CD4-positive, alpha-beta T cell (primary cell): ENCODE measurements at regions not wholly inside any gene's neighbourhood (a gene's known extent, or its start where the extent isn't known, plus 50 kb on each side); places are given as distances from the start of the nearest gene placed in this dataset.

Source experiments
- ATAC-seq: fragments of 200-7000 bp; cut with Tn5 transposase; one replicate; pipeline ENCODE4 v1.10.0; 2022; ENCODE audit warnings: mild to moderate bottlenecking; ENCODE audit not compliant: poor library complexity
- CTCF ChIA-PET: fragments of 350-600 bp; sonication (Branson Sonifier 250); formaldehyde crosslinking; loops from one replicate; lab custom pipeline; 2021; ENCODE audit warnings: antibody characterized with exemption, inconsistent platforms; lab: Charles Lee
- POLR2A ChIA-PET: fragments of 350-600 bp; sonication (Branson Sonifier 250); formaldehyde crosslinking; loops from one replicate; lab custom pipeline; 2021; ENCODE audit warnings: antibody characterized with exemption, inconsistent platforms; lab: Charles Lee
- DNase-seq, 14 experiments: peaks; one replicate each; pipeline ENCODE4 v3.0.0-alpha.2; 2013 to 2020; ENCODE audit warnings: mixed read lengths in 2 of 14
- H3K27ac ChIP-seq, 2 donors: one replicate each; pipeline versions ENCODE4 v1.5.1 to v1.7.0; 2013; ENCODE audit warnings: low read length in 2 of 2, low read depth in 1 of 2, mild to moderate bottlenecking in 1 of 2
- H3K27me3 ChIP-seq, 2 experiments: 1 replicate in 1 of 2; 2 replicates in 1 of 2; pipeline versions ENCODE4 v1.6.1 to v1.7.0; 2013; ENCODE audit warnings: low read length in 2 of 2, control low read depth in 1 of 2, mild to moderate bottlenecking in 1 of 2, moderate library complexity in 1 of 2; ENCODE audit not compliant: insufficient read depth in 2 of 2, control insufficient read depth in 1 of 2
- H3K36me3 ChIP-seq: one replicate; pipeline ENCODE4 v1.6.1; 2013; ENCODE audit warnings: low read length, control low read depth; ENCODE audit not compliant: insufficient read depth
- H3K4me1 ChIP-seq: one replicate; pipeline ENCODE4 v1.6.1; 2013; ENCODE audit warnings: low read length, control low read depth; ENCODE audit not compliant: insufficient read depth
- H3K4me3 ChIP-seq: one replicate; pipeline ENCODE4 v1.5.1; 2013; ENCODE audit warnings: mild to moderate bottlenecking, low read length, moderate library complexity
- H3K9me3 ChIP-seq, 2 experiments: 1 replicate in 1 of 2; 2 replicates in 1 of 2; pipeline versions ENCODE4 v1.6.1 to v1.7.0; 2013; ENCODE audit warnings: low read length in 2 of 2, mild to moderate bottlenecking in 2 of 2, control low read depth in 1 of 2, moderate library complexity in 1 of 2; ENCODE audit not compliant: control insufficient read depth in 1 of 2, insufficient read depth in 1 of 2
- H3K27ac Mint-ChIP-seq: one replicate; pipeline ENCODE4 v1.8.0; 2020; ENCODE audit warnings: mixed read lengths
- H3K27me3 Mint-ChIP-seq: one replicate; pipeline ENCODE4 v1.8.0; 2021; ENCODE audit warnings: mixed read lengths
- H3K36me3 Mint-ChIP-seq: one replicate; pipeline ENCODE4 v1.8.0; 2021; ENCODE audit warnings: low read depth, mixed read lengths
- H3K4me1 Mint-ChIP-seq: one replicate; pipeline ENCODE4 v1.8.0; 2021; ENCODE audit warnings: low read depth, mixed read lengths
- H3K4me3 Mint-ChIP-seq: one replicate; pipeline ENCODE4 v1.8.0; 2020; ENCODE audit warnings: mild to moderate bottlenecking, mixed read lengths
- H3K9me3 Mint-ChIP-seq: one replicate; pipeline ENCODE4 v1.8.0; 2020; ENCODE audit warnings: mixed read lengths
- CTCF ChIP-seq: fragments of 200-600 bp; IDR thresholded peaks from one replicate; pipeline ENCODE4 v1.8.0; 2022; ENCODE audit warnings: antibody characterized with exemption, mild to moderate bottlenecking
- intact Hi-C, 2 experiments: fragments of 100-400 bp; cut with DNase I in 1 of 2; cut with micrococcal nuclease in 1 of 2; formaldehyde crosslinking; loops; one replicate each; pipeline versions ENCODE4 v1.15.1 to v1.9.0; 2023 to 2025; cut with DNase I, micrococcal nuclease

GRCh38 chr2:8355102-8355859 lies 326.6 kb upstream of the ID2 start:
- POLR2A ChIA-PET, result no interaction called here
- Histone ChIP-seq H3K4me3 (no peak overlapping the region), H3K9me3 (peaks cover 0 to 4% of the 10 kb centered on the region in 2 experiments), H3K27me3 (no peaks in the 10 kb centered on the region), H3K27ac (no peak overlapping the region), H3K36me3 (no peaks in the 10 kb centered on the region), H3K4me1 (peaks cover 4% of the 10 kb centered on the region)
- Mint-ChIP-seq H3K27ac (no peak overlapping the region), H3K36me3 (no peaks in the 10 kb centered on the region), H3K4me3 (no peak overlapping the region), H3K9me3 (no peaks in the 10 kb centered on the region), H3K4me1 (no peaks in the 10 kb centered on the region), H3K27me3 (no peaks in the 10 kb centered on the region)
- DNase-seq (no peak), ATAC-seq (no peak)
- CTCF ChIA-PET, result no interaction called here
- intact Hi-C loops, result no loop called here
- no peak for TF ChIP-seq CTCF

DNA sequence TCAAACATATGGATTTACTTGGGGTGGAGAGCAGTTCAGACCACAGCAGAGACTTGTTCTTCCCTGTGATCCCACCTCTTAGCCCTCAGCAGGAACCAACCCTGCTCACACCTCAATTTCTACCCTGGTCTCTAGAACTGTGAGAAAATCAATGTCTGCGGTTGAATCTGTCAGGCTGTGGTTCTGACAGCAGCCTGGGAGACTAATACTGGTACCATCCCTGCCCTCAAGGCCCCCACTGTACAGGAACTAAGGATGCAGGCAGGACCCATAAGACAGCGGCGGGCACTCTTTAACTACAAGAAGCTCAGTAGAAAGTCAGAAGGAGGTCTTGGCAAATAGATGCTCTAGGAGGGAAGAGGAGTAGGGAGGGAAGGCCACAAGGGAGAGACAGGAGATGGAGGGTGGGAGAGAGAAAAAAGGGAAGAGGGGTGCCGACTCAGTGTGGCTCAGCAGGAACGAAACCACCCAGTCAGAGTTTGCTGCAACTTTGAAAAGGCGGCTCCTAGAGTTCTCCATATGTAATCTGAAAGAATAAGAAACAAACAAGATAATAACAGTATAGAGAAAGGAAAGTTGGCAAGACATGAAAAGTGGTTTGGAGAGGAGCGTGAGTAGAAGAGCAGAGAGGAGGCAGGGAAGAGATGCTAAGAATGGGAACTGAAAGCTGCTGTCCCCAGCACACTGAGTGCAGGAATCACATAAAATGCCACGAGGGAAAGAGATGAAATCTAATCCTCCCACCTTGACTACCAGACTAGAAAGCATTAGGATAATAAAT lies 323.9 kb upstream of the ID2 start:
- ChIA-PET POLR2A (no interaction called here), CTCF (no interaction called here)
- no peaks in the 10 kb centered on the region for H3K27me3 Mint-ChIP-seq
- DNase-seq (peak in 1 of 14 experiments; percentile 18), ATAC-seq (no peak)
- H3K27ac Mint-ChIP-seq, result no peak overlapping the region
- no peaks in the 10 kb centered on the region for H3K9me3 Mint-ChIP-seq
- no peak for TF ChIP-seq CTCF
- H3K36me3 ChIP-seq, result no peaks in the 10 kb centered on the region
- H3K9me3 ChIP-seq, result peaks cover 0 to 4% of the 10 kb centered on the region in 2 experiments
- no peaks in the 10 kb centered on the region for H3K27me3 ChIP-seq
- no peak overlapping the region for H3K27ac ChIP-seq
- no peak overlapping the region for H3K4me3 Mint-ChIP-seq
- intact Hi-C loops, result no loop called here
- no peaks in the 10 kb centered on the region for H3K4me1 Mint-ChIP-seq
- no peak overlapping the region for H3K4me3 ChIP-seq
- peaks cover 4% of the 10 kb centered on the region for H3K4me1 ChIP-seq
- H3K36me3 Mint-ChIP-seq, result no peaks in the 10 kb centered on the region

DNA sequence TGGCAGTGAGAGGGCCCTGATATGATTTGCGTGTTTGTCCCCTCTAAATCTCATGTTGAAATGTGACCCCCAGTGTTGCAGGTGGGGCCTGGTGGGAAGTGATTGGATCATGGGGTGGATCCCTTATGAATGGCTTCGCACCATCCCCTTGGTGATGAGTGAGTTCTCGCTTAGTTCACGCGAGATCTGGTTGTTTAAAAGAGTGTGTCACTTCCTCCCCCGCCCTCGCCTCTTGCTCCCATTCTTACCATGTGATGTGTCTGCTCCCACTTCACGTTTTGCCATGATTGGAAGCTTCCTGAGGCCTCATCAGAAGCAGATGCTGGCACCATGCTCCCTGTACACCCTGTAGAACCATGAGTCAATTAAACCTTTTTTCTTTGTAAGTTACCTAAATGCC lies 319.9 kb upstream of the ID2 start:
- Histone ChIP-seq H3K9me3 (no peaks in the 10 kb centered on the region), H3K27me3 (no peaks in the 10 kb centered on the region), H3K4me1 (peaks cover 8% of the 10 kb centered on the region), H3K36me3 (no peaks in the 10 kb centered on the region), H3K4me3 (no peak overlapping the region), H3K27ac (no peak overlapping the region)
- Mint-ChIP-seq H3K4me3 (no peak overlapping the region), H3K27me3 (no peaks in the 10 kb centered on the region), H3K27ac (no peak overlapping the region), H3K36me3 (no peaks in the 10 kb centered on the region), H3K9me3 (no peaks in the 10 kb centered on the region), H3K4me1 (no peaks in the 10 kb centered on the region)
- no peak for TF ChIP-seq CTCF
- intact Hi-C loops, result no loop called here
- ChIA-PET POLR2A (no interaction called here), CTCF (no interaction called here)
- DNase-seq (no peak), ATAC-seq (no peak)
